NOMO-1 treated with dmso at 0.1 percent for 144 hours (cell line): ENCODE measurements at regions not wholly inside any gene's neighbourhood (a gene's known extent, or its start where the extent isn't known, plus 50 kb on each side); places are given as distances from the start of the nearest gene placed in this dataset.
"Not testable (repeated sequence)": the region's sequence is repeated elsewhere in the genome, so short reads cannot be mapped to it uniquely, and the experiment has no call there.

Experiments
- DNase-seq: peaks from one replicate; lab custom pipeline; 2025; ENCODE audit not compliant: unreplicated experiment; lab: John Stamatoyannopoulos, UW

DNA sequence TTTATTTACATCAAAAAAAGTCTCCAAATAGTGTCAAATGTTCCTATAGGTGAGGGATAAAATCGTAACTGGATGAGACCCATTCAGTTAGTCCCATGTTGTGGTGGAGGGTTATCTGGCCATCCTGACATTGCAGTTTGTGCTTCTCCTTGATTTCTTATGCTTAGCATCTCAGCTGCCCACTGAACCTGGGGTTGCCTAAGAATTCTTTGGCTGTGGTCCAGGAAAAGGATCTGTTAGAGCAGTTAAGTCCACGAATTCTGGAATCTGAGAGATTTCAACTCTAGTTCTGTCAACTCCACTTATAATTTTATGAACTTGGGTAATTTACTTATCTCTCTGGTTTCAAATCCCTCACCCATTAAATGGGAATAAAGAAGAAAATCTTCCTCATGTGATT lies 1673.4 kb downstream of the REEP3 start:
- no peak for DNase-seq

DNA sequence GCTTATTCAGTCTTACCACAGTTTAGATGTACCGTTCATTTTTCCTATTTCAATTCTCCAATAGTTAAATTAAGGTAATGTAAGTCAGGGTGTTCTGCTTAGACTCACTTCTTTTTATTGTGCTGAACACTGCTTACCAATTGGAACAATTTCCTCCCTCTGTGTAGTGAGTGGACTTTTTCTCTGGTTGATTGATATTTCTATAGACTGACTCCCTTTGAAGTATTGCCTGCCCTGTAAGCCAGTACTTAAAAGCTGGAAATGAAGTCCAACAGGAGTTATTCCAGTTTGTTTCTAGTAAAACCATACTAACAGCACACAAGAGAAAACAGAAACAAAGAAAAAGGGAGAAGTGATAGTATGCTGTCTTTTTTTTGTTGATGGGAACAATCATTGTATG lies 1674.9 kb downstream of the REEP3 start:
- DNase-seq, result no peak

DNA sequence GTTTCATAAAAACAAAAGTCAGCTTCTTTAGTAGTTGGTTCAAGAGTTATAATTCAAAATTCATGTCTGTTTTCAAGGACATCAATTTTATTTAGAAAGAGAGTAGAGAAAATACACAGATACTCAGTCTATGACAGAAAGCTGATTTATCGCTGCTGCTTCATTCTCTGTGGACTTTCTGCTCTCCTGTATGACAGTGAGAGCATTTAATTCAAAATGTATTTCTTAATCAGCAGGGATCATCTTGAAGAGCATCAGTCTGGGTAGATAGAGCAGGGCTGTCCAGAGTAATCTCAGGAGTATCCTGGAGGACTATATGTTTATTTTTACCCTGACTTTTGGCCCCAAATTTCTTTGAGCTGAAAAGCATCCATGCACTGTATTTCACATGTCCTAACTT lies 1676.7 kb downstream of the REEP3 start:
- no peak for DNase-seq

DNA sequence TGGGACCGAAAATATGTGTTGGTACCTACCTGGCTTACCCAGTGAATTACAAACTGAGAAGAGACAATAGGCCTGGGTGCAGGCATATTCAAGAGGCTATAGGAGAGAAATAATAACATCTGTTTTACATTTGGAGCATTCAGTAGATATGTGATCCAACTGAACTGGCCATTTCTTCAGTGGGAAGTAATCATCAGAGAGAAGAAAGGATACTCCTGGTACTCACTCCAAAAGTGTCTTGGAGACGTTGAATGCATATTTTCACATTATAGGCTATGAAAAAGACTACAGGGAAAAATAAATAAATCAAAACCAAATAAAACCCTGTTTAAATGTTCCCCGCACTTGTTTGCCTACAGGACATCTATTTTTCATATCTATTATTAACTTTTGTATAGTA lies 1680.3 kb downstream of the REEP3 start:
- DNase-seq, result no peak

DNA sequence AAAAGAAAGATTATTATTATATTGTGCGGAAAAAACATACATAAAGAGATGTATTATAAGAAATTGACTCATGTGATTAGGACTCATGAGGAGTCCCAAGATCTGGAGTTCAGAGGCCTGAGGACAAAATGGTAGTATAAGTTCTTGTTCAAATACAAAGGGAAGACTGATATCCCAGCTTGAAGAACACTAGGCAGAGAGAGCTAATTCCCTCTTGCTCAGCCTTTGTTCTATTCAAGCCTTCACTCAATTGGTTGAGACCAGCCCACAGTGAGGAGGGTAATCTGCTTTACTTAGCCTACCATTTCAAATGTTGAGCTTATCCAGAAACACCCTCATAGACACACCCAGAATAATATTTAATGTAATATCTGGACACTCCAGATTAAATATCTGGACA lies 1683.8 kb downstream of the REEP3 start:
- DNase-seq, result no peak

DNA sequence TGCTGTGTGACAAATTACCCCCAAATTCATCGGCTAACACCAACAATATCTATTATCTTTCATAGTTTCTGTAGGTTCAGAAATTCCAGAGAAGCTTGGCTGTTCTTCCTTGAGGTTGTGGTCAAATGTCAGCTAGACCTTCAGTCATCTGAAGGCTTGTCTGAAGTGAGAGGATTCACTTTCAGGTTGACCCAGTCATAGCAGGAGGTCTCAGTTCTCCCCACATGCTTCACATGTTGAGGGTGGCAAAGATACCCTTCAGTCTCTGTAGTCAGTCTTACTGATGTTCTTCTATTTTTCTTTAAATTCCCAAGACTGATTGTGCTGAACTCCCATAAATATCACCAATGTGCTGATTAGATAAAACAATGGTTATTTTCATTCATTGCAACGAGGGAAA lies 1692.0 kb downstream of the REEP3 start:
- DNase-seq, result no peak

DNA sequence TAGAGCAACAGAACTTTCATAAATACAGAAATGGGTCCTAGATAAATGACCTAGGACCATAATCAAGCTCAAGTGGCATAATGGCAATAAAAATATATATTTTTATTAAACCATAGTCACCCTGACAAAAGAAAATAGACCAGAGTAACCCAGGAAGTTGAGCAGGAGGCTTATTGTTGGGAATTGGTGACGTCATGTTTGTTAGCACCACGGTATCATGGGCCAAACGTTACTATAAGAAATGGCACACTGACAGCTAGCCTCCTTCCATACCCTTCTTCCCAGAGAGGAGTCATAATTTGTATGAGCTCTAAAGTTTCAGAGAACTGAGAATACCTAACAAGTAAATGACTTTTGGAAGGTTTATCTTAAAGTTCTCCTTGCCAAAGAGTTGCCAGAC lies 1698.2 kb downstream of the REEP3 start:
- DNase-seq, result no peak

DNA sequence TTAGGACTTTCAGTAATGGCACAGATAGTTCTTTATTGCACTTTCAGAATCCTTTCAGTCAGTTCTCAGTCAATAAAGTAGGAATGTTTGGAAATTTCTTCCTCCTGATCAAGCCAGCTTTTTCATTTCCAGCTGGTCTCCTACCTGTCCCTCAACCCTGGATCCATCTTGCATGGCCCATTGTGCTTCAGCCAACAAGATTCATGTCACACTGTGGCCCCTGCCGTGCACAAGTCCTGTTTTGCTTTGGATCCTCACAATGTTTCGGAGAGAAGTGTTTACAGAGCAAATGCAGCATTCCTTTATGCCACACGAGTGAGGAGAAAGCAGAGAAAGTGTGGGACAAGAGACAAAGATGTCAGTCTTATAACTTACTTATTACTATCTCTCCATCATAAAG lies 1694.7 kb upstream of the LRRTM3 start:
- DNase-seq, result no peak

DNA sequence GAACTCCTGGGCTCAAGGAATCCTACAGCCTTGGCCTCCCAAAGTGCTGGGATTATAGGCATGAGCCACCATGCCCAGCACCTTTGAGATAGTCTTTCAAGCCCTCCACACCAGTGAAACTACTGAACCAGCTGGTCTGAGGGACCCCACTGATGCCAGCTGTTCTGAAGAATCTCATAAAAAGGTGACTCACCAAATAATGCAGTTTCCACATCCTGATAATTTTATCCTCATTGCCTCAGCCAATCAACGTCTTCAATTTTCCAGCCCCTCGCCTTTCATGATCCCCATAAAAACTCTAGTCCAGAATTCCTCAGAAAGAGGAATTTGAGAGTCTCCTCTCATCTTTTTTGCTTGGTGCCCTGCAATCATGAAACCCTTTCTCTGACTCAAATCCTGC lies 1691.6 kb upstream of the LRRTM3 start:
- DNase-seq, result no peak

DNA sequence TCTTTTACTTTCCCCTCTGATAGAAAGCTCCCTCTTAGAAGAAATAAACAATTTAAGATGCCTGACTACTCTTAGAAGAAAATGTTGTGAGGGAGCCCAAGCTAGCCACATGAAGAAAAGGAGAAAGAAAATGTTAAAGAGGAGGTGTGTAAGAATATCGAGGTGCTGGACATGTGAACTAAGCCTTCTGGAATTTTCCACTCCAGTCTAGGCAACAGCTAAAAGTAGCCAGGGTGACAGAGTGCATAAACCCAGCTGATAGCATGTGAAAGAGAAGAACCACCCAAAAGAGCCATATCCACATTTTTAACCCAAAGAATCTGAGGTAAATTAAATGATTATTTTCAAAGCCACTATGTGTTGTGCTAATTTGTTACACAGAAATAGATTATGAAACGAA lies 1690.6 kb upstream of the LRRTM3 start:
- no peak for DNase-seq

DNA sequence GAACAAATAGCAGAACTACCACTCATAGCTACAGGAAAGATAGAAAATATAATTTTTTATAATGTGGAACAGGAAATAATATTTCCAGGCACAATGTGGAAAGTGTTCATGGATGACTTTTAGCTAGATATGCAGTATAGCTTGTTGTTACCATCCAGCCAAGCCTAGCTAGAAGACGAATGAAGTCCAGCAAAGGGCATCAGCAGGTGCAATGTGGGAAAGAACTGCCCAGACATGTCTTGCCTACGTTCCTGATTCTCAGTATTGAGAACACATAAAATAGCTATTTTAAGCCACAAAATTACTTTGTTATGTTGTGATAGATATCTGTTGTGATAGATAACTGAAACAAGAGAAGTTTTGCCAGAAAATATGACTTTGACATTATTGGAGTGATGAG lies 1690.0 kb upstream of the LRRTM3 start:
- no peak for DNase-seq

DNA sequence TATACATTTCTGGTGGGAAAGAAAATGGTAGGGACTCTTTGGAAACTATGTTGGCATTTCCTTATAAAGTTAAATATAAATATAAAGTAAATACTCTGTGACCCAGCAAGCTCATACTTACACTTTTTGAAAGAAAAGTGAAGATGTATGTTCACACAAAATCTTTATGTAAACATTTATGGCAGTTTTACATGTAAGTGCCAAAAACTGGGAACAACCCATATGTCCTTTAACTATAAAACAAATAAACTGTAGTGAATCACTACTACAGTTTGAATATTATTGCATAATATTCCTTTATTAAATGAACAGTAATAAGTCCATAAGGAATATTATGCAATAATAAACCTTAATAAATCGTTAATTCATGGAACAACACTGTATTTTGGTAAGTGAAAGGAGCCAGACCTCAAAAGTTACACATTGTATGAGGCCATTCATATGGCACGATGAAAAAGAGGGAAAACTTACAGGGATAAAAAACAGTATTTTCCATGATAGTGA lies 1660.3 kb upstream of the LRRTM3 start:
- DNase-seq, result no peak

DNA sequence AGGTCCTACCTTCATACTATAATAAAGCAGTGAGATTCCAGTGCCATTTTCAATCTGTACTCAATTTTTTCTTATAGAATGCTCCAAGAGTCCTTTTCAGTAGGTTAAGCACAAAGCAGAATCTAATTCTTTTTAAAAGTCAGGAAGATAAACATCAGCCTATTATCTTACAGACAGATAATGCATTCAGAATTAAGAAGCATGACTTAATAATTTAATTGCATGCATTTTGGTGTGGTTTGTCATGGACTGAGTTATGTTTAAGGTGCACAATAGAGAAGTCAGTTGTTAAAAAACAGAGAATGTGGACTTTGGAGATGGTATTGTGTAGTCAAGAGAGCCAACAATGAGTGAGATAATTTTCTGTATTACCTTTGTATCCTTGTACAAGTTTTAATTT lies 1656.3 kb upstream of the LRRTM3 start:
- not testable (repeated sequence) for DNase-seq

DNA sequence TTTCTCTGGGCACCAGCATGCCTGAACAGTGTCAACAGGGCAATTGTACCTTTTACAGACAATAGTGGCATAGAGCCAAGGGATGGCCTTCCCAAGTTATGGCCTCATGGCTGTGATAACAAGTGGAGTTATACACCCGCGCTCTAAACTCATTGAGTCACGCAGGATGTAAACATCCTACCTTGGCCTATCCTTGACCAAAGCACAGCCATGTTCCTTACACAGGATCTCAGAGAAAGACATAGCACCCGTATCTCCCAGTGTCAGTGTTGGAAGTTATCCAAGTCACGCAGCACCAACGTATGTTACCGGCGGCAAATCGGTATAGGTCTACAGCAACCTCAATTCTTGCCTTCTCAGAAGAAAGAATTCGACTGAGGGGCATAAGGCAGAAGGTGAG lies 1654.9 kb upstream of the LRRTM3 start:
- DNase-seq, result no peak

DNA sequence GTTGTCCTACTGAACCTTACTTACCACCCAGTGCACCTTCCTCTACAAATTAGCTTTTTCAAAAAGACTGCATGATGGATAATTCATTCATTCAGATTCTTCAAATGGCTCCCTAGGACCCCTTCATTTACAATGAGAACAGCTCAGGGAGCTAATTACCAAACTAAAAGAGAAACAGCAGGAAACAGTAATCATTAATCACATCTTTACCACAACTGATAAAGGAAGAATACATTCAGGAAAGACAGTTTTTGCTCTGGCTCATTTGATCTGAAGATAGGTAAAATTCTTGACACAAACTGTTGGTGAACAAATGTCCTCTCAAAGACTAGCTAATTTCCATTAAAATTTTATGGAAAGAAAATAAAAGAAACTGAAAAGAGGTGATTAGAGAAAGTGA lies 1652.7 kb upstream of the LRRTM3 start:
- DNase-seq, result no peak

DNA sequence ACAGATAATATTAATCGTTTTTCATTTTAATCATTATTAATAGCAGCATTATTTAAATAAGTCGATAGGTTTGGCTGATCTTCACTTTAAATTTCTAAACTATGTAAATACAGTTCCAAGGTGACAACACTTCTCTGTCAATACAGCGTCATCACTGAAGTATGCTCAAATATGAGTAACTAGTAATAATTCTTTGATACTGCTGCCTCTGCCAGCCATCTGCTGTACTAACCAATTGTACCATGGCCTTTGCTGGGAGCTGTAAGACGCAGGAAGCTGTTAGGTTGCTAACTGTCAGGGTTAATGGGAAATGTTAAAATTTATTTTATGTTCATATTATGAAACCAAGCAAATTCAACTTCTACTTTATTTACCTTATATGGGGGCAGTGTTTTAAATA lies 1650.5 kb upstream of the LRRTM3 start:
- DNase-seq, result no peak

DNA sequence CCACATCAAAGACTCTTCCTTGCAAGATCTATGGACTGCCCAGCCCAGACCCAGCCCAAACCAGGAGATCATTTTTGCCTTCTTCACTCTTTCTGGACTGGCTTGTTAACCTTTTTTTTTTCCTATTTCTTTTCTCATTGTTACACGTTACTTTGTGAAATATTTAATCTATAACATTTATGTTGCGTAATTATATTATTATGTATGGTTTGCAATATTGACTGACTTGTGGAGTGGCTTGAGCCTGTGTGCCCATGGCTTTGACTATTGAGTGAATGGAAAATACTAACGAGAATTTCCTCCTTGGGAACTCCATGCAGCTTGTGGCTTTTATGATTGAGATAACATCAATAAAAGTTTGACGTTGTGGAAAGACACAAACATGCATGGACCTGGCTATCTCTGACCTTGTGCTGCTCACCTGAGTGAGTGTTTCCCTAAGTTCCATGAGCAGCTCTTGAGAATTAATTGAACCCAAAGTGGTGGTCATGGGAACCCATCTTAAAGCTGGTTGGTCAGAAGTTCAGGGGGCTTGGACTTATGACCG lies 1641.3 kb upstream of the LRRTM3 start:
- DNase-seq, result no peak

DNA sequence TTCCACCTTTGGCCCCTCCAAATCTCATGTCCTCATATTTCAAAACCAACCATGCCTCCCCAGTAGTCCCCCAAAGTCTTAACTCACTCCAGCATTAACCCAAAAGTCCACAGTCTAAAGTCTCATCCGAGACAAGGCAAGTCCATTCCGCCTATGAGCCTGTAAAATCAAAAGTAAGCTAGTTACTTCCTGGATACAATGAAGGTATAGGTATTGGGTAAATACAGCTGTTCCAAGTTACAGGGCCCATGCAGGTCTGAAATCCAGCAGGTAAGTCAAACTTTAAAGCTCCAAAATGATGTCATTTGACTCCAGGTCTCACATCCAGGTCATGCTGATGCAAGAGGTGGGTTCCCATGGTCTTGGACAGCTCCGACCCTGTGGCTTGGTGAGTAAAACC lies 1640.1 kb upstream of the LRRTM3 start:
- DNase-seq, result not testable (repeated sequence)

DNA sequence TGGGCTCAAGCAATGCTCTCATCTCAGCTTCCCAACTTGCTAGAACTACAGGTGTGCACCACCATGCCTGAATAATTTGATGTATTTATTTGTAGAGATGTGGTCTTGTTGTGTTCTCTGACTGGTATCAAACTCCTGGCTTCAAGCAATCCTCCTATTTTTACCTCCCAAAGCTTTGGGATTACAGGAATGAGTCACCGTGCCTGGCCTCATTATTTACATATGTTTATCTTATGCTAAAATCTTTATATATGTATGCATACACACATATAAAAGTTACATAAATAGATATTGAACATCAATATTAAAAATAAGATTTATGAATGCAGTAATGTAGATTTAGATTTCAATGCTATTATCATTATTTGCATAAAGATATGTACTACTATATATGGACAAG lies 1634.5 kb upstream of the LRRTM3 start:
- no peak for DNase-seq

DNA sequence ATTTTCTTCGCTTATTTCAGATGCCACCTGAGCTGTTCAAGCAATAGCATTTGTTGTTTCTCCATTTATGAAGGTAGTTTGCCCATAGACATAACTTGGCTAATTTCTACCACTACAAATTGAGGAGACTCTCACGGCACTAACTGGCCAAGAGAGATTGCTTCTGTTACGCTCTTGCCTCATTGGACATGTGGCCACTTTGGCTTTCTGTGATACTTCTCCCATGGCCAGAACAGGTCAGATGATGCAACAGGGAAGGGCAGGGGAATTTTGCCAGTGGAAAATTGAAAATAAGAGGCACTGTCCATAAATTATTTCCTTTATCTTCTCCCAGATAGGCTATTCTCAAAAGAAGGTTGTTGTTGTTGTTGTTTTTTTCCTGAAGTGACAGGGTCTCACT lies 1633.3 kb upstream of the LRRTM3 start:
- DNase-seq, result no peak

DNA sequence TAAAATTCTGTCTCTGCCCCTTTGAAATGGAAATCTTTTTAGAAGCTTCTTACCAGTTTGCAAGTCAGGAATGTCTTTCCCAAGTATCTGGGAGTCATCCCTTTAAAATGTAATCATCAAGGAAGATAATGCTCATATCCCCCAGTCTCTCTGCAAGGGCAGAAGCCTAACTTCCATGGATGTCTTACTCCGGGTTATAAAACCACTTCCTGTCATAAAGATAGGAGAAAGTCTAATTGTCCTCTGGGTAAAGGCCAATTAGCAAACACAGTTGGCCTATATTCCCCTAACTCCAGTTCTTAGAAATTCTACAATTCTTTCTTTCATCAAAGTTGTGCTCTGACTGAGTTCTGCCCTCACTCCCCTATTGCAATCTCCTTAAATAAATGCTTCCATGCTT lies 1631.5 kb upstream of the LRRTM3 start:
- DNase-seq, result no peak

DNA sequence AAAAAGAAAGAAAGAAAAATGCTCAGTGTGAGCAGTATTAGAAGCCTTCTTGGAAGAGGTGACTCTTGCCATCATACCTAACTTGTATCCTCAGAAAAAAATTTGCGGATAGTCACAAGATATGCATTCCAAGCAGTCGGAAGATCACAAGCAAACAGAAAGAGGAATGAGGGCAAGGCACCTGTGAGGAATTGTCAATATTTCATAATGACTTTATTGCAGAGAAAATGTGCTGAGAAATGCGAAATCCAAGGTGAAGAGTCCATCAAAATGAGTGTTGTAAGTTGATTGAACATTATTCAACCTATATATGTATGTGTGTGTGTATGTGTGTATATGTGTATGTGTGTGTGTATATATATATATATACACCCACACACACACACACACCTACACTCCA lies 1624.7 kb upstream of the LRRTM3 start:
- no peak for DNase-seq

DNA sequence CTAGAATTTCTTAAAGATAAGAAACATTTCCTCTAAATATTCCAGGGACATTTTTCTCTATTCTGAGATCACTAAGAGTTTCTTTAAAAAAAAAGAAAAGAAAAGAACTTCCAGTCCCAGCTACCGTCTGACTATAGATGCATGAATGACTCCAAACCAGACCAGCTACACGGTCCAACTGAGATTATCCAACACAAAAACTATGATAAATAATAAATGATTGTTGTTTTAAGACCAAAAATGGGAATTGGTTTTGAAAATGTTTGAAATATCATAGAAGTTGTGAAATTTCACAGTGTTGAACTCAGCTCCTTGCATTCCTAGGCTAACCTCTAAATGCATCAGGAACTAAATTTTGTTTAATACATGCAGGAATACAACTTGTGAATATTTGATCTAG lies 1619.6 kb upstream of the LRRTM3 start:
- DNase-seq, result no peak

DNA sequence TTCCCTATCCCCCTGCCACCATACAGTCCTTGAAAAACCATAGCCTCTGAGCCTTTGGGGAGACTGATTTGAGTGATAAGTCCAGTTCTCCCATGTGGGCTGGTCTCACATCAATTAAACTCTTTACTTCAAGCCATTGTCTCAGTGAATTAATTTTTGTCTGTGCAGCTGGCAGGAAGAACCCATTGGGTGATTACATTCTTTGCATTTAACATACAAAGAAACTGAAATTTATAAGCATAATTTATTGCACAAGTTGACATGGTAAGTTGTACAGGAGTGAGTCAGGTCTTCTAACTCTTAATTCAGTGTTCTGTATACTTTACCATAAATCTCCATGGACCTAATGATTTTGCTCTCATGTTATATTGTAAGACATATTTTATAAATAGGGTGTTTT lies 1613.0 kb upstream of the LRRTM3 start:
- no peak for DNase-seq
